CD4-positive, alpha-beta T cell treated with Interleukin-15 for 1 hour (primary cell): ENCODE measurements at regions not wholly inside any gene's neighbourhood (a gene's known extent, or its start where the extent isn't known, plus 50 kb on each side); places are given as distances from the start of the nearest gene placed in this dataset.
"Not testable (repeated sequence)": the region's sequence is repeated elsewhere in the genome, so short reads cannot be mapped to it uniquely, and the experiment has no call there.

Experiments
- DNase-seq: peaks from one replicate; pipeline ENCODE4 v3.0.0-alpha.2; 2020

DNA sequence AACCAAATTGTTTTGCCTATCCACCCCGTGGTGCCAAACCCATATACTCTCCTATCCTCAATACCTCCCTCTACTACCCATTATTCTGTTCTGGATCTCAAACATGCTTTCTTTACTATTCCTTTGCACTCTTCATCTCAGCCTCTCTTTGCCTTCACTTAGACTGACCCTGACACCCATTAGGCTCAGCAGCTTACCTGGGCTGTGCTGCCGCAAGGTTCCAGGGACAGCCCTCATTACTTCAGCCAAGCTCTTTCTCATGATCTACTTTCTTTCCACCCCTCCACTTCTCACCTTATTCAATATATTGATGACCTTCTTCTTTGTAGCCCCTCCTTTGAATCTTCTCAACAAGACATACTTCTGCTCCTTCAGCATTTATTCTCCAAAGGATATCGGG lies 517.9 kb downstream of the IRS2 start:
- not testable (repeated sequence) for DNase-seq

DNA sequence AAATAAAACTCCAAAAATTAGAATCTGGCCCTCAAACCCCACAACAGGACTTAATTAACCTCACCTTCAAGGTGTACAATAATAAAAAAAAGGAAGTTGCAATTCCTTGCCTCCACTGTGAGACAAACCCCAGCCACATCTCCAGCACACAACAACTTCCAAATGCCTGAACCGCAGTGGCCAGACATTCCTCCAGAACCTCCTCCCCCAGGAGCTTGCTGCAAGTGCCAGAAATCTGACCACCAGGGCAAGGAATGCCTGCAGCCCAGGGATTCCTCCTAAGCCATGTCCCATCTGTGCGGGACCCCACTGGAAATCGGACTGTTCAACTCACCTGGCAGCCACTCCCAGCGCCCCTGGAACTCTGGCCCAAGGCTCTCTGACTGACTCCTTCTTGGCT lies 519.0 kb downstream of the IRS2 start:
- DNase-seq = not testable (repeated sequence)

DNA sequence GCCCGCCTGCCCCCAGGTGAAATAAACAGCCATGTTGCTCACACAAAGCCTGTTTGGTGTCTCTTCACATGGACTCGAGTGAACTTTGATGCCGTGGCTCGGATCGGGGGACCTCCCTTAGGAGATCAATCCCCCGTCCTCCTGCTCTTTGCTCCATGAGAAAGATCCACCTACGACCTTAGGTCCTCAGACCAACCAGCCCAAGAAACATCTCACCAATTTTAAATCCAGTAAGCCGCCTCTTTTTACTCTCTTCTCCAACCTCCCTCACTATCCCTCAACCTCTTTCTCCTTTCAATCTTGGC lies 521.0 kb downstream of the IRS2 start:
- not testable (repeated sequence) for DNase-seq

DNA sequence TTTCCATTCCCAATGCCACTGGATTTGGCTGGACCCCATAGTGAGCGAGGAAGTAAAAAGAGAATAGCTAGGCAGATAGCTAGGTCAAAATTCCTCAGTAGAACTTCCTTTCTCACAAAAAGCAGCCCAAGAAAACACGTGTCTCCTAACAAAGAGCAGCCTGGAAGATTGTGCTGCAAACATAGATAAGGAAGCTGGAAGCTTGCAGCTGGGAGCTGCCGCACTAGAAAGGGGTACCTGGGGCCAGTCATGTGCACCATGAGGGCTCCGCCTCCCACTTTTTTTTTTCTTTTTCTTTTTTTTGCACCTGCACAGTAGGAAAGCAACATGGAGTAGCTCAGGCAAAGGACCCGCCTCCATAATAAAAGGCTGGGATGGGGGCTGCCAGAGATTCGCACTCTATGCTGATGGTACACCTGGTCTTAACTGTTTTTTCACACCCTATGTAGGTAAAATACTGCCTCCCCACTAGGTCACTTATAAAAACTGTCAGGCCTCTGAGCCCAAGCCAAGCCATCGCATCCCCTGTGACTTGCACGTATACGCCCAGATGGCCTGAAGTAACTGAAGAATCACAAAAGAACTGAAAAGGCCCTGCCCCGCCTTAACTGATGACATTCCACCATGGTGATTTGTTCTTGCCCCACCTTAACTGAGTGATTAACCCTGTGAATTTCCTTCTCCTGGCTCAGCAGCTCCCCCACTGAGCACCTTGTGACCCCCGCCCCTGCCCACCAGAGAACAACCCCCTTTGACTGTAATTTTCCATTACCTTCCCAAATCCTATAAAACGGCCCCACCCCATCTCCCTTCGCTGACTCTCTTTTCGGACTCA lies 521.6 kb downstream of the IRS2 start:
- DNase-seq = not testable (repeated sequence)

- not testable (repeated sequence) for DNase-seq
Observed at GRCh38 chr13:109257761-109258157, 528.6 kb downstream of the IRS2 start.
